GM19452 (cell line): ENCODE measurements at regions not wholly inside any gene's neighbourhood (a gene's known extent, or its start where the extent isn't known, plus 50 kb on each side); places are given as distances from the start of the nearest gene placed in this dataset.

Source experiments
- ATAC-seq: cut with Tn5 transposase; IDR thresholded peaks from one replicate; pipeline ENCODE4 v1.9.1; 2021; ENCODE audit not compliant: unreplicated experiment

DNA sequence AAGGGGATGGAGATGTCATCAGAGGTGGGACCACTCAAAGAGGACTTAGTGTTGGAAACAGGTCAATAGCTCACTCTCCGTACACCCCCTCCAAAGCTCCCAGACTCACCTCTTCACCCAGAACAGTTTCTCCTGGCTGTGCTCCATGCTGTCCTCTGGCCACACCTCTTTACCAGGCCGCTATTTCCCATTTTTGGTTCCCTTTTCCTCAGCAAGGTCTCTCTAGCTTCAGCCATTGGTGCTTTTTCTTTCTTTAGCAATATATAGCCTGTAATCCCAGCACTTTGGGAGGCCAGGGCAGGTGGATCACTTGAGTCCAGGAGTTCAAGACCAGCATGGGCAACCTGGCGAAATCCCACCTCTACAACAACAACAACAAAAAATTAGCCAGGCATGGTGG is 123.6 kb upstream of the SMAD3 start:
- no peak for ATAC-seq

DNA sequence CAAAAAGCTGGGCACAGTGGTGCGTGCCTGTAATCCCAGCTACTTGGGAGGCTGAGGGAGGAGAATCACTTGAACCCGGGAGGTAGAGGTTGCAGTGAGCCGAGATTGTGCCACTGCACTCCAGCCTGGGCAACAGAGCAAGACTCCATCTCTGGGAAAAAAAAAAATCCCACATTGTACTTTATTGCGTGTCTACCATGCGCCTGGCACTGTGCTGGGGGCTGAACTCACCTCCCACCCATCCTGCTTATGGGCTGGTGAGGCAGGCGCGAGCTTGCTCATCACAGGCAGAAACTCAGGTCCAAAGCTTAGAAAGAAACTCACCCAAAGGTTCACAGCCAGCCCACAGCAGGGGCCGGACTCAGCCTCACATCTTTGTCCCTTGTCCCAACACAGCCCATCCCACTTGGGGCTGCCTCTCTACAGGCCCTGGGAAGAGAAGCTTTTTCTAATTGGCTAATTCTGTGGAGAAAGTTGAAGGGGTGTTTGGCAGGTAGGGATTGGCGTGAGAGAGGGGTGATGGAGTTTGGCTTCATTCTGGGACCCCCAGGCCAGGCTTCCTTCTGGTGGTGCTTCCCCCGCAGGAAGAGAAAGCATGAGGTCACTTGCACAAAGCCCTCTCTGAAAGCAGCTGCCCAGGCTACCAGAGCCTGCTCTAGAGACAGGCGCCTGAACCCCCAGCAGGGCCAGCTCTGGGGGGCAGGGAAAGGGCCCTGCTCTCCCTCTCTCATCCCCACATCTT is 122.6 kb upstream of the SMAD3 start:
- ATAC-seq, result no peak

DNA sequence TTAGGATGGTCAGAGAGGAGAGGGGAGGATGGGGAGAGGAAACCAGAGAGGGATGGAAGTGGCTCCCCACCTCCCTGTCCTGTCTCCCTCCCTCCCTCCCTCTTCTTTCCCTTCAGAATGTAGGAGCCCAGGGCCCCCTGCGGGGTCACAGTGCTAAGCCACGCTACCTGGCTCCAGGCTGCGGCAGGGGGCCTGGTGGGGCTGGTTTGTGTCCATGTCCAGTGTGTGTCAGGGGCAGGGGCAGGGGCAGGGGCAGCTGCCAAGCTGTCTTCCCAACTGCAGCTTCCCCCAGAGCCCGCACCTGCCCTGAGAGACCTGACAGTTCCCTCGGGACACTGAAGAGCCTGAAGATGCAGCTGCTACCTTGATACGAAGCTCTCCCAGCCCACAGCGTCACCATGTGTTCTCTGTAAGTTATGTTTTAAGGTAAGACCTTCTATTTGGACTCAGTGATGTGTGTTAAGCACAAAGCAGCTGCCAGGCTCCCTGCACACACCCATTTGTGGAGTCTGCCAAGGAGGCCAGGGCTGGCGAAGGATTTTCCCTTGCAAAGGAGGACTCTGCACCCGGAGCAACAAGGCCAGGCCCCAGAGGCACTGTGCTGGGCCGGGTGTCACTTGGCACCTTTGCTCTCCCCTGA is 121.8 kb upstream of the SMAD3 start:
- no peak for ATAC-seq

DNA sequence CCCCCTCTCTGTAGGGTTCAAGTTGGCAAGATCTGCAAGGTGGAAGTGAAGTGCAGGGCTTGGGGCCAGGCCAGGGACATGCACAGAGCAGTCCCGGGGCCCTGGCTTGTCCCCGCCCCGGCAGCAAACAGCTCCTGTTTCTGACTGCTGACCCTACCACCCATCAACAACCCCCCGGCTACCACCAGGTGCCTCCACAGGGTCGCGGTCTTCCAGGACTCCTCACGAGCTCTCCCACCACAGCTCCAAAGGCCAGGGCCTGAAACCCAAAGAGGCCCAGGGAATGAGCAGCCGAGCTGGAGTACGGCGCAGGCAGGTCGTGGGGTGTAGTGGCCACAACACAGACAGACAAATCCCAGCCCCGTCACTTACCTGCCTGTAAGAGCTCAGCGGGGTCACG is 121.3 kb upstream of the SMAD3 start:
- ATAC-seq, result no peak

DNA sequence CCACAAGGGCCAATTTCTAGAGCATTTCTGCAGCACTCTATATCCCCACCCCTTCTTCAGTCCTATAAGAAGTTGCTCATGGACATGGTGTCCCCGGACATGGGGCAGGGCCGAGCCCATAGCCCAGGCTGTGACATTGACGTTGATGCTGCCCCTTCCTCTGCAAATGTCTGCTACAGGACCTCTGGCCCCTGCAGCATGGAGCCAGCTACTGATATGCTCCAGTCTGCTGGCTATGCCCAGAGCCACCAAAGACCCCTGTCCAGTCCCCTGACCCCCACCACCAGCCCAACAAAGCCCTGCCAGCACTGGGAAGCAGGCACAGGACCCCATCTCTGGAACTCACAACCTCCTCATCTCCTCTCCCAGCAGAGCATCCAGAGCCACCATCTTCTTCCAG is 120.1 kb upstream of the SMAD3 start:
- ATAC-seq, result no peak

DNA sequence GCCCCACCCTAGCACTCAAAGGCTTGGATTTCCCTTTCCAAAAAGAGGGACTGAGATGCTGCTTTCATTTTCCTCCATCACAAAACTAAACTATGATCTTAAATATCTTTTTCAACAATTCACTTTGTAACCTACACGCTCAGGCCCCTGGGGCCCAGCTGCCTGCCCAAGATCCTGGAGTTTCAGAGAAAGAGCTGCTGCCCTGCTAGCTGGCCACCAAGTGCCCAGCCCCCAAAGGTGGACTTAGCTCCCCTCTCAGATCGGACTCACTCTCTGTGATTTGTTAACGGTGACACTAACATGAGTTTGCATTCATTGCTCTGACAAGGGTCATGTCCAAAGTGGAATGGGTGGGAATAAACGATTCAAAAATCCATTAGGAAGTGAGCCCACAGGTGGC is 119.6 kb upstream of the SMAD3 start:
- ATAC-seq, result no peak

DNA sequence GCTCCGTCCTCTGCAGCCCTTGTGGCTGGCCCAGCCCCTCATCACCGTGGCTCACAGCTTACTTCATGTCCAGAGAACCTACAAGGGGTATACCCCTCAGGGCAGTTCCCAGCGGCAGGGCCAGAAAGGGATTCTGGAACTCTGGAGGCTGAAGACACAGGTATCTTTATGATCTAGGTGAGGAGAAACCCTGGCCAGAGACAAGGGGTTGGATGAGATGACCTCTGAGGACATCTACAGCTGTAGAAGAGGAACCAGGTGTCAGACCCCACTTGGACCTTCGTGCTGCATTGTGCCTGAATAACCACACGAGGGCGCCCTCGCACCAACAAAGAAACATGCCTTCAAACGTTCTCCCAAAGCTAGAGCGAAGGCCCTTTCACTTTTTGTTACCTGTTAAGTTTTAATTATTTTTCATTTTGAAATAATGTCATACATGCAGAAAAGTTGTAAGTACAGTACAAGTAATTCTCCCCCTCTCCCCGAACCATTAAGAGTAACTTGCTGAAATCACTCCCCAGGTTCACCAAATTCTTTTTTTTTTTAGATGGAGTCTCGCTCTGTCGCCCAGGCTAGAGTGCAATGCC is 118.7 kb upstream of the SMAD3 start:
- no peak for ATAC-seq

DNA sequence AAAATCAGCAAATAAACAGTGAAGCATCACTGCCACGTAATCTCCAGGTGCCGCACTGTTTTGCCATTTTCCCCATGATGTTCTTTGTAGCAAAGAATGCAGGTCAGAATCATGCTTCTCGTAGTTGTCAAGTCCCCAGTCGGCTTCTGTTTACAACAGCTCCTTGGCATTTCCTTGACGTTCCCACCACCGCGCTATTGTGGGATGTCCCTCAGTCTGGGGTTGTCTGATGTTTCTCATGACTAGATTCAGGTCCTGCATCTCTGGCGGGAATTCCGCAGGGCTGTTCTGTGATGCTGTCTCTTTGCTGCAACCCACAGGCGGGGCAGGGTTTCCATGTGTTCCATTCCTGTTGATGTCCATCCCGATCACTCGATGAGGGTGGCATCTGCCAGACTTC is 117.9 kb upstream of the SMAD3 start:
- no peak for ATAC-seq

DNA sequence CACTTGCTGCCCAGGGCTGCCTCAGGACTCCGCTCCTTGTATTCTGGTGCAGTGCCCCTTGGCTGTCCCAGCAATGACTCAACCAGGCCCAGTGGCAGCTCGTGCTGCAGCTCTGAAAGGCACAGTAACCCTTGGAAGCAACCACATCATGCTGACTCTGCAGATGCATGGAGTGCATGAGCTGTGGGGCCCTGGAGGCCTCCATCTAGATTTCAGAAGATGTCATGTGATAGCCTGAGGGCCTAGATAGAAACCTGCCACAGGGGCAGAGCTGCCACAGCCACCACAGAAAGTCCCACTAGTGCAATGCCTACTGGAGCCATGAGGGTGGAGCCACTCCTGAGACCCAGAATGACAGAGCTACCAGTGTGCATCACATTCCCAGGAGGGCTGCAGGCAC is 117.1 kb upstream of the SMAD3 start:
- no peak for ATAC-seq

DNA sequence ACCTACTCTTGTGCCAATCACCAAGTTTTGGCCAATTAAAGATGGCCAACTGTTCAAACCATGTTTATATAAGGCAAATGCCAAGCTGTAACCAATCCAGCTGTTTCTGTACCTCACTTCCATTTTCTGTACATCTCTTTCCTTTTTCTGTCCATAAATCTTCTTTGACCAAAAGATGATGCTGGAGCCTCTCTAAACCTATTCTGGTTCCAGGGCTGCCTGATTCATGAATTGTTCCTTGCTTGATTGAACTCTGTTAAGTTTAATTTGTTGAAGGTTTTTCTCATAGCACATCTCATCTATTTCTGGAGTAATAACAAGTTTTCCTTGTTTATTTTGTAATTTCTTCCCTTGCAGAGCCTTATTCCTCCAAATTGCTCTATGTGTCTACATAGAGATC is 115.3 kb upstream of the SMAD3 start:
- no peak for ATAC-seq

DNA sequence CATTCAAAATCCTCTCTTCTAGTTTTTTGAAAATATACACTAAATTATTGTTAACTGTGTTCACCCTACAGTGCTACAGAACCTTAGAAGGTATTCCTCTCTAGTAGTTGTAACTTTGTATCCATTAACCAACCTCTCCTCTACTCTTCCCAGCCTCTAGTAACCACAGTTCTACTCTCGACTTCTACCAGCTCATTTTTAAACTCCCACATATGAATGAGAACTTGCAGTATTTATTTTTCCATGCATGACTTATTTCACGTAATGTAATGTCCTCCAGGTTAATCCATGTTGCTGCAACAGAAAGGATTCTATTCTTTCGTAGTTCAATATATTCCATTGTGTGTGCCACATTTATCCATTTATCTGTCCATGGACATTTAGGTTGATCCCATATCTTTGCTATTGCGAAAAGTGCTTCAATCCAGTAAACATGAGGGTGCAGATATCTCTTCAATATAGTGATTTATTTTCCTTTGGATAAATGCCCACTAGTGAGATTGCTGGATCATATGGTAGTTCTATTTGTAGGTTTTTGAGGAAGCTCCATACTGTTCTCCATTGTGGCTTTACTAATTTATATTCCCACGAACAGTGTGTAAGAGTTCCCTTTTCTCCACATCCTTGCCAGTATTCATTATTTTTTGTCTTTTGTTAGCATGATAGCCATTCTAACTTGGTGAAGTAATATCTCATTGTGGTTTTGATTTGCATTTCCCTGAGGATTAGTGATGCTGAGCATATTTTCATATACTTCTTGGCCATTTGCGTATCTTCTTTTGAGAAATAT is 113.7 kb upstream of the SMAD3 start:
- no peak for ATAC-seq

DNA sequence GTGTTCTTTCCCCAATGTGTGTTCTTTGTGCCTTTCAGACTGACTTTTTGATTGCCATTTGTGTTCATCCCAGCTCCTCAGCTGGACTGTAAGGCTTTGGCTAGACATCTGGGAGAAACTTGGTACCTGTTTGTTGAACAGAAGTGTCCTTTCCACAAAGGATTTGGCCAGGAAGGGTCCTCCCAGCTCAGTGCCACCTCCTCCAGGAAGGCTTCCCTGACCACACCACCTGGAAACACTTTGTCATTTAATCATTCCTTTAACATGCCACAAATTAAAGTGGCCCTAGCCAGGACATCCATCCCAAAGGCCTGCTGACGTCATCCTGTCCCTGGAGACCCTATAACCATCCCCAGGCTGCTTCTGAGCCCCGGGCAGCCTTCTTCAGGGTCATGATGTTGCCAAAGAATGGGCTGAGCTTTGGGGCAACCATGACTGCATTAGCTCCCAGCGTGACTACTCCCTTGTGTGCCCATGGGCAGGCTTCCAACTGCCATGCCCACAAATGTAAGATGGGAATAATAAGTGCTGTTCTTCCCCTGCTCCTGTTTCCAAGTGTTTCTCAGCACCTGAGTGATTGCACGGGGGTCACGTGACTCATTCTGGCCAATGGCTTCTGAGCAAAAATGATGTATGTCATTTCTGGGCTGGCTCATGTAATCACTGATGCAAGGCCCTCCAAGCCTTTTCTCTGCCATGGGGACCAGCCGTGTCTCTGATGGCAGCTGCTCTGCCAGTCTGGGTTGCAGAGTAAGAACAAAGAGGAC is 112.5 kb upstream of the SMAD3 start:
- ATAC-seq, result no peak

DNA sequence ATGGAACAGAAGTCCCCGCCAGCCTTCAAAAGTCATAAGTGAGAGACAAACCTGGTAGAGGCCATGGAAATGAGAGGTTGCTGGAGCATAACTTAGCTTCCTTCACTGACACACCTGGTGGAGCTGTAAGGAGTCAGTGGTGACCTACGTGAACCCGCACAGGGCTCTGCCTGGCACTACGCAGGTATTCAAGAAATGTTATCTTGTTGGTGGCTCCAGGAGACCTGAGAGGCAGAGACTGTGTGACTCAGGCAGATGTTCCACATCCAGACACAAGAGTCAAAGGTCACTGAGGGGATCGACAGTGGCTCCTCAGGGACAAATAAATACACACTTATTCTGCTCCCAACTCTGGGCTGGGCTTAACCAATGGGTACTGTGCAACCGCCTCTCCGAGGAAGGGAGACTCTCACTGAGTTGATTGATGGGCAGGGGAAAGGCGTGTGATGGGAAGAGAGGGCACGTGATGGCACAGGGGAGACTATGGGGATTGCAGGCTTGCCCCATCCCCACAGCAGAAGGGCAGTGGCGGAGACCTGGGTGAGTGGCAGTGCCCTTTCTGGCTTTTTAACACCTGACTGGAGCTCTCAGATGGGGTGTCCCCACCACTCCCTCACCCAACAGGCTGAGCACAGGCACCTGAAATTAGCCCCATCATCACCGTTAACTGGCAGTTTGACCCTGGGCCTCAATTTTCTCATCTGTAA is 111.7 kb upstream of the SMAD3 start:
- ATAC-seq, result no peak

DNA sequence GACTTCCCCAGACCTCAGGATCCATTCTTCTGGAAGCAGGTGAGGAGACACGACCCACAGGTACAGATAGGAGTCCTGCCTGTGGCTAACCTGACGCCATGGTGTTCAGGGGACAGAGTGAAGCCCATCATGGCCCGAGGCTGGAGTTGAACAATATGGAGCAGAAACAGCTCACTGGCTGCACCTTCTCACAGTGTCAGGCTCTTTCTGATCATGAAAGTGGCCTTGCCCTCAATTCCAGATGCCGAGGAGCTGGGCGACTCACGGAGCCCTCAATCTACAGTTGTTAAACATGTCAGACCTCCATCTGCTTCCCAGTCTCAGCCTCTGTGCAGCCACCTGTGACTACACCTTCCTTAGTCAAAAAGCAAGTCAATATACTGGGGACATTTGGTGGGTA is 110.8 kb upstream of the SMAD3 start:
- ATAC-seq, result no peak

DNA sequence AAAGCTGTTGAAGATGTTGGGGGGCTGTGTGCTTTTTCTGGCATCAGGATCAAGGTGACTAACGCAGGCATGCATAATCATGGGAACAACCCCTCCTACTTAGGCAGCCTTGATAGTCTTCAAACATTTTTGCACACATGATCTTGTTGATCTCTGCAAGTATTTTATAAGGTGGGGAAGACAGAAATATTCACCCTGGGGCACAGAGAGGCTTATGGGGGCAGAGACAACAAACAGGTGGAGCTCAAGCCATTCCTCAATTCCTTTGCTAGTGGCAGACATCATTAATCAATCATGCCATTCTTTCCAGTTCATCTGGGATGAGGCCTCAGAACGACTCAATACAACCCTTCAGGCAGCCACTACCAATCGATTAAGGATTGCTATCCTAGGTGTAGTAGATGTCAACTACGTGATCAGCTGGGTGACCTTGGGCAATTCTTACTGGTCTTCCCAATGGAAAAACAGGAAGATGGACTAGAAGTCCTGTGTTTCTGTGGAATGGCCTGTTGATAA is 110.3 kb upstream of the SMAD3 start:
- ATAC-seq, result no peak

DNA sequence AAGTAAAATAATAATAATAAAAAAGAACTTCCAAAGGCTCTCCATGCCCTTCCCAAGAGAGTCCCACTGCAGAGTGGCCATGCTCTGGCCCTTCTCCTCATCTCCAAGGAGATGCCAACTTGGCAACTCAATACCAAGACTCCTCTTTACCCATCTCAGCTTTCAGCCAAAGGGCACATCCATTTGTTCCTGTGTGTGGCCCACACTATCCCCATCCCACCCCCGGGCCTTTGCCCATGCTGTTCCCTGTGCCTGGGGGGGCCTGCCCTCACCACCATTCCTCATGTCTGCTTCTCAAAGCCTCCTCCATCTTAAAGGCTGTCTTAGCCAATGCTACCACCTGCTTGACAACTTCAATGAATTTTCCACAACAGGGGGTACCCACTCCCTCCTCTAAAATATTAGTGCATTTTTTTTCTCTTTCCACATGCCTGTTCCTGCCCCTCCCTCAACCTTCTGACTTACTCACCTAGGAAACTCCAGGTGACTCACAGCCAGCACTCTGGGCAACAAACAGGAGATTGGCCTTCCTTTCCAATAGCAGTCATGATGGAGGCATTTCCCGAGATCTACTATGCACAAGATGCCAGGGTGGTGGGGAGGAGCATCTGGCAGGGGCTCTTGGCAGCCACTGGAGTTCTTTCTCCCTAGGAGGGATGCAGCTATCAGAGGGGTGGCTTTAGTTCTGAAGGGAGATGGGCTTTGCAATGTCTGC is 109.4 kb upstream of the SMAD3 start:
- no peak for ATAC-seq

DNA sequence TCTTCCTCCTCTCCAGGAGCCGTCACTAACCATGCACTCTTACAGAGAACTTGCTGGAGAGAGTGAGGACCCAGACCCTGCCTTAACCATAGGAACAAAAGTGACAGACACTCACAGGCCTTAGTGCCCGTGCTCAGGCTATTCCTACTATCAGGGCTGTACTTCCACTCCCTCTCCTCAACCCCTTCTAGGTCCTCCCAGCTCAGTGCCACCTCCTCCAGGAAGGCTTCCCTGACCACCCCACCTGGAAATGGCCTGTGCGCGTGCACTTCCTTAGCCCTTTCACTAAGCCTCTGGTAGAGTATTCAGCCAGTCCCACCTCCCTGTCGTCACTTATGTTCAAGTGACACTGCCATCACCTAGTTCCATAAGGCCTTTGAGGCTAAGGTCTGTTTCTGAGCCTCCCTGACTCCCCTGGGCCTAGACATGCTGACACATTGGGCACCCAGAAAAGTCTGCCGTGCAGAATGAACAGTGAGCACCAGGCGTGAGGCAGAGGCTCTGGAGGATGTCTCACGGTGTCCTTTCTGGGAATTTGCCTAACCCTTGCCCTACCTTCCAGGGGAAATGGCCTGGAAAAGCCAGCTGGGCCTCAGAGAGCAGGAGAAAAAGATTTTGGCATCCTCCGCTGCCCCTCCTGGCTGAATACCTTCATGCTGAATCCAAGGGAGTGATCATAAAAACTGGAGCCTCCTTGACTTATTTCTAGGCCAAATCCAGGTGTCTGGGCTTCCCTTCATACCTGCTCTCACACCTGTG is 108.6 kb upstream of the SMAD3 start:
- ATAC-seq, result no peak

DNA sequence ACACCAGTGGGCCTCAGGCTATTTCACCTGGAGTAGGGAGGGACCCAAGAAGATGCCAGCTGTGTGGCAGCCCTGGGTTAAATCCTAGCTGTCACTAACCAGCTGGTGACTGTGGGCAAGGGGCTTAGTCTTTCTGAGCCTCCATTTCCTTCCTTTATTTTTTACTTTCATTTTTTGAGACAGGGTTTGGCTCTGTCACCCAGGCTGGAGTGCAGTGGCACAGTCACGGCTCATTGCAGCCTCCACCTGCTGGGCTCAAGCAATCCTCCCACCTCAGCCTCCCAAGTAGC is 108.0 kb upstream of the SMAD3 start:
- ATAC-seq, result no peak

DNA sequence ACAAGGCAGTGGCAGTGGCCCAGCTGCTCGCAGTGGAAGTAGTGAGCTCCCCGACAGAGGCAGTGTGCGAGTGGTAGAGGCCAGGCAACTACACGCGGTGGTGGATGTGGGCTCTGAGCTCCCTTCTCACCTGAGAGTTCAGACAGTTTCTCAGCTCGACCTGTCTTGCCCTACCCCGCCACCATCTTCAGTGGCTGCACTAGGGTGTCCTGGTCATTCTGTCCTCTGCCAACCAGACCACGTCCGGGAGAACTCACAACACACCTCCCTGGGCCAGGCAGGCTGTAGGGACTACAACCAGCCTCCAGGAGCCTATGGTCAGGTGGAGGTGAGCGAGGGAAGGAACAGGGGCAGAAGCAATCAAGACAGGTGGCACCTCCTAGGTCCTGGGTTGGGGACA is 106.3 kb upstream of the SMAD3 start:
- no peak for ATAC-seq
